Activated T-cell treated with anti-CD3 and anti-CD28 coated beads for 48 hours (primary cell): ENCODE measurements at regions not wholly inside any gene's neighbourhood (a gene's known extent, or its start where the extent isn't known, plus 50 kb on each side); places are given as distances from the start of the nearest gene placed in this dataset.

Source experiments
- DNase-seq: peaks from one replicate; pipeline ENCODE4 v3.0.0-alpha.2; 2020; ENCODE audit warnings: low read depth

DNA sequence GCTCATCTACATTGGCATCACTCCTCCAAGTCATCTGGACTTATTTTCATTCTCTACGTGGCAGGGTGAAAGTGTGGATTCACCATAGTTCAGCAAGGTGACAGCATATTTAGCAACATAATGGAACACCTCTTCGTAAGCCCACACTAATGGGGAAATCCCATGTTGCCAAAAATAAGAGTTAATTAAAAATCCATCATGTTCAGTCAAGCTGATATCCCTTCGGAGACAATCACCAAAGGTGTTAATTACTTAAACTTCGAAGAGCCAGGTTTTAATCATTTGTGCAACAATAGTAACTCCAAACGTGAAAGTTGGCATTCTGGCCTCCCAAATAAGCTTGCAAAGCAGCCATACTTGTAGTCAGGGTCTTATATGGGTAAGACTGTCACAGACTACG is 242.9 kb downstream of the NSG2 start:
- DNase-seq = no peak

DNA sequence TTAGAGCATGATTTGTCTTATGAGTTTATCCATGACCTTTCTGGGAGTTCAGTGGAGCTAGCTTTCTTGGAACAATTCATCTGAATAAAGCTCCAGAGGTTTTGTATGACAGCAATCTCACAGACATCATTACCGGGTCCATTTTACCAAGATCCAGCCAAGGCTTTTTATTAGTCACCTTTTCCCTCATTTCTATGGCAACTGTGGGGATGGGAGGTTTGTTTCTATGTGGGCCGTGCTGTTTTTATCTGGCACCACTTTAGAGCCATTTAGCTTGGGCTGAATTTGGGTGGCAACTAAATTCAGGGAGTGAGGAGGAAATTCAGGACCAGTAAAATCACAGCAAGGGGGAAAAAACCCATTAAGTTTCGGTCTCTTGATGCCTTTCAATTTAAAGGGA is 245.7 kb downstream of the NSG2 start:
- DNase-seq = no peak

DNA sequence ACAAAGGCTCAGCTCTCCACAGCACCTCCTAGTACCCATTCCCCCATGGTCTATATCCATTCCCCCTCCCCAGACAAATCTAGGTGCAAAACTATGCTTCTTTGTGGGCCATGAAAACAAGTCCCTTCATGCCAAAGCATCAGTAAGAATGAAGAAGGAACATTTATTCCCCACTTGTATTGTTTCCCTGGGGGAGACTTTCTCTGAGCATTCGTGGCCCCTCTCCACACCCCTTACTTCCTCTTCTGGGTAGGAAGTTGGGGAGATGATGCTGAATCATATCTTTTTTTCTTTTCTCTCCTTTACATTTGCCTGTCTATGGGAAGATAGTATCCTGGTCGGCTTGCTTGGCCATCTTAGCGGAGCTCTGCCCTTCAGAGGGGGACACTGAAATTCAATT is 246.8 kb downstream of the NSG2 start:
- no peak for DNase-seq

DNA sequence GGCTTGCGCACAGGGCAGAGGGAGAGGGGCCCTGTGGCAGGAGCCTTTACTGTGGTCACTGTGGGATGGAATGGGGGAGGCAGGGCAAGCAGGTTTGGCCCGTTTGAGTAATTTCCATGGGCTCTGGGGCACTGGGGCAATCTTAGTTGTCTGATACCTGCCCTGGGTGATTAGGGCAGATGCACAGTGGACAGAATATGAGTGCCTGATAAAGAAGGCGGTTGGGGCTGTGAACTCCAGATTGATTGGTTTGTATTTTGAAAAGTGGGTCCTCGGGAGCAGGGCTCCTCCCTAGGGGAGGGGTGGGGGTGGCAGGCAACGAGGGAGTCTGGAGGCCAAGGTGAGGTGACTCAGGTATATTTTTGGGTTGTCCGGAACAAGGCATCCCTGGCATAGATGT is 247.5 kb downstream of the NSG2 start:
- DNase-seq = no peak

DNA sequence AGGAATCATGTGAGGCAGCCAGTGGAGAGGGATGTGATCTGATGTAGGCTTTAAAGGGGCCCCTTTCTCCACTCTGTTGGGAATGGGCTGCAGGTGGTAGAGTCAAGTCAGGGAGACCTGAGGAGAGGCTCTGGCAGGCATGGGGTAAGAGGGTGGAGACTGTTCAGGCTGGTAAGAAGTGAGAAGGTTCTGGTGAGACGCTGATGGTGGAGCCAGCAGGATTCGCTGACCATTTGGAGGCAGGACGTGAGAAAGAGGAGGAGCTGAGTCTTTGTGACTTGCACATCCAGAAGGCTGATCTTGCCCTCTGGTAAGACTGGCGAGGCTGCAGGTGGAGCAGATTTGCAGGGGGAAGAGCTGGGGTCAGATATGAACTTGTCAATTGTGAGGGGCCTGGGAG is 248.0 kb downstream of the NSG2 start:
- no peak for DNase-seq

DNA sequence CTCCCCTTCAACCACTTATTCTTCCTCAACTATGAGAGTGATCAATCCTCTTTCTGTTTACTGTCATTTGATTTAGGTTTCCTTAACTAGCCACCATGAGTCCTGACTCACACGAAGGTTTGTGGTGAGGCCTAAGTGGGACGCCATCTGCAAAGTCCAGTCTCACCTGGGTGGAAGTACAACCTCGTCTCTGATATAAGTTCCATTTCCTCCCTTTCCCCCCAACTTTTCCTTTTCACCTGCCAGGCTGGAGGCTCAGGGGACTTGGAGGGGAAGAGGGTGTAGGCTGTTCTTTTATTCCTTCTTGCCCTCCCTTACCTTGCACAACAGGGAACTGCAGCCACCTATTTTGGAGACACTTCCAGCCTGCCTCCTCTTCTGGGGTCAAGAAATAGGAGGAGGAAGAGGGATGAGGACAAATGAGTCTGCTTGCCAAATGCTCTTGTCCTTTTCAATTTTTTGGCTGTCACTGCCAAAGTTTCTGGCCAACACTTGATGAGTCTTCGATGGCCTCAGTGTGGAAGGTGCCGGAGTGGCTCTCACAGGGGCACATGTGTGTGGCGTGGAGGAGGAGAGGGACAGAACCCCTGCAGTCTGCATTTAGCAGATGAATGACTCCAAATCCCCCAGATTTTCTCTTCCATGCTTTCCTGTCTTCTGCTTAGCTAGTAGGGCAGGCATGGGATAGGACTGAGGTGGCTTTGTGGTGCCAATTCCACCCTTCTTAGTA is 249.6 kb downstream of the NSG2 start:
- DNase-seq = no peak

DNA sequence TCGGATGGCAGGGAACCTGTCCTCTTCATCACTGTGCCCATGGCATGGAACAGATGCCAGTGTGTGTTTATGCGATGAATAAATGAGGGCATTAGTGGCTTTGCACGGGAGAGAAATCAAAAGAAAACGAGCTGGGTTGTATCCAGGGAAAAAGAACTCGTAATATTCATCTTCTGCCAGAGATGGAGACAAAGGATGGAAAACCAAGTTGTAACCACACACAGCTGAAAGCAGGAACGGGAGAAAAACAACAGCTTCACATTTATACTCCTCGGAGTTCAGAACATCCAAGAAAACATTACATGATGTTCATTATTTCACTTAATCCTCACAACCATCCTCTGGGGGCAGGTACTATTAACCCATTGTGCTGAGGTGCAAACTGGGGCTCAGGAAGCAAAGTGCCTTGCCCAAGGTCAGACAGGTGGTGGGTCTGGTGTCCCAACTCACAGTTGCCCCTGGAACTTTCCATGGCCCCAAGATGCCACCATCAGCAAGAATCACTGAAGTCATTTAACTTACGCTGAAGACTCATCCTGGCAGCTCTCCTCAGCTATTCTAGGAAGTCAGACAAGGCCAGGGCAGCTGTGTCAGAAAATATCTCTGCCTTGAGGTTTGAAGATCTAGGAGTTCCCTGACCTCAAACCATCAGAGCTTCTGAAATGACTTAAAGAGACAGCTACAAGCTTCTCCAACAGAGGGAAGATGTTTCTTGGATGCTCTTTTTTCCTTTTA is 250.4 kb downstream of the NSG2 start:
- no peak for DNase-seq

DNA sequence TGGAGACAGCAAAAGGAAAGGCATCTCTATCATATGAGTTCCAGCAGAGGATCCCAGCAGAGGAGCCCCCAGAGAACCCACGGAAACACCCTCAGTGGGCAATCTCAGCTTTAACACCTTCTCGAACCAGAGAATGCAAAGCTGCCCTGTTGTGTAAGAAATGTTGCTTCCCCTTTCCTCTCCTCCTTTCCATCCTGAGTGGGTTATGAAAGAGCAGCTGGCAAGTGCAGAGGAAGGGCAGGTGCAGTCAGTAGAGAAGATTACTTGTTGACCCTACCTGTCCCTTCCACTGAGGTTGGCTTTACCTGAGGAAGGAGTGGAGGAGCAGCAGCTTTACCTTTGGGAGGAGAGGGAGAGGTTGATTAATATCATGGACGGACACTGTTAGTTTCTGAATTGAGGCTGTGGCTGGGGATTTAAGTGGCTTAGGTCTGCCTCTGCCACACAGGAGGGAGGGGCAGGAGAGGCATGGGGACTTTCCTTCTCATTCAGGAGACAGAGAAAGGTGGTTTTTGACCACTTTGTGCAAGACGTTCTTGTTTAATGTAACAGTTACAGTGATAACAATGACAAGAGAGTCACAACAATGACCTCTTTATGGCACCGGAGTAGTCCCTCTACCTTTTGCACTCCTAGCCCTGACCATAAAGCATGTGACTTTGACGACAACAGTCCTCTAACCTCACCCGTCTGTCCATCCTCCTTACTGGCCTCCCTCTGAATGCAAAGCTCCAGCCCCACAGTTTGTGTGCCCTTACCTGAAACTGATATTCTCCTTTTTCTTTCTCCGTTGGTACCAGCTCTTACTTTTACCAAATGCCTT is 254.8 kb downstream of the NSG2 start:
- DNase-seq = no peak

DNA sequence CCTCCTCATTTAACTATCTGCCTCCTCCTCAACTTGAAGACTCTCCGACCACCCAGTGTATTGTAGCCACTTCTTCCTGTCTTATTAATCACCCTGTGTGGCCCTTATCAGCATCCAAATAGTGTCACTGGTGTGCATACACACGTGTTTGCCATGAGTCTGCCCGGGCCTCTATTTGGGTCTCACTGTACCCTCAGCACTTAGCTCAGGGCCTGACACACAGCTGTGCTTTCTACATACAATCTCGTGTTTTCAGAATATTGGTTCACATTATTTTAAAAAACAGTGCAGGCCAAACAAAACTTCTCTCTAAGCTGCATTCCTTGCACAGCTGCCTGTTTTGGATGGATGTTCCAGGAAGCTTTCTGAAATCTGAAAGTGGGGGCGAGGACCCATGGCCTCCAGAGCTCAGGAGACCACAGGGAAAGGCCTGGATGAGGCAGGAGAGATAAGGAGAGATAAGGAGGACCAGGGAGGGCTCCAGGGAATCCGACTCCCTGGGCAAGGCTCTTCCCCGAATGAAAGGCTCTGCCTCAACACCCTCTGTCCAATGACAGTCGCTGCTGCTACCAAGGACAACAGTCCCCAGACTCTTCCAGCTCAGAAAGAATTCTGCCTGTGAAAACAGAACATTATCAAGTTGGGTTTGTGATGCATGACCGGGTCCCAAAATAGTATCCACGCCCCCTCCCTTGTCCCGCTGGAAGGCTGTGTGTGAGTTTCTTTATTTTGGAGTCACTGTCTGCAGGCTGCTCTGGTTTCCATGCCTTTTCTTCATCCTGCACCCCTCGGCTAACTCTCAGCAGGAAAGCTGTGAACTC is 255.6 kb downstream of the NSG2 start:
- no peak for DNase-seq

DNA sequence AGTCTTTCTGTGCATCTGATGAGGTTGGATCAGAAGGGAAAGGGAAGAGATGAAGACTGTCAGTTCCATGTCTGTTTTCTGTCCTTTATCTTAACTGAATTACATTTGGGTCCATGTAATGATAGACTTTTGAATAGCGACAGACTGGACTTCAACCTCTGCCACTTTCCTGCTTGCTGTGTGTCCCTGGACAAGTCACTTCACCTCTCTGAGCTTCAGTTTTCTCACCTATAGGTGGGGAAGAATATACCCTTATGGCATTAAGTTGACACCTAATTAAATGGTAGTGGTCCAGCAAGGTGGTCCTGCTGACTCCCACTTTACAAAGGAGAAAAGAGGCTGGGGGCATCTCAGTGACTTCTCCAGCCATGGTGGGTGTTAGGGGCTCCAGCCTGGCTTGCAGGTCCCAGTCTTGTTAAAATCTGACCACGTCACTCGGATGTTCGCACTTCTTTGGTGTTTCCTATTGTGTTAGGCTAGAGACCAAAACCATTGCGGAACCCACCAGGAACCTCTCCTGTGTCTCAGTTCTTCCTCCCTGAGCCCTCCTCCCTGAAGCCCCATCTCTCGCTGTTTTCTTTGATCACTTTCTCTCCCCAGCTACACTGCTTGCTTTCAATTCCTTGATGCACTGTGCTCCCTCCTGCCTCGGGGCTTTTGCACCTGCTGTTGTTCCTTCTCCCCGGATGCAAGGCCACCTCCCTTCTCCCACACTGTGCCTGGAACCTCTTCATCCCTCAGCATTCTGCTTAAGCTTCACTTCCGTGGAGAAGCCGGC is 256.5 kb downstream of the NSG2 start:
- no peak for DNase-seq

DNA sequence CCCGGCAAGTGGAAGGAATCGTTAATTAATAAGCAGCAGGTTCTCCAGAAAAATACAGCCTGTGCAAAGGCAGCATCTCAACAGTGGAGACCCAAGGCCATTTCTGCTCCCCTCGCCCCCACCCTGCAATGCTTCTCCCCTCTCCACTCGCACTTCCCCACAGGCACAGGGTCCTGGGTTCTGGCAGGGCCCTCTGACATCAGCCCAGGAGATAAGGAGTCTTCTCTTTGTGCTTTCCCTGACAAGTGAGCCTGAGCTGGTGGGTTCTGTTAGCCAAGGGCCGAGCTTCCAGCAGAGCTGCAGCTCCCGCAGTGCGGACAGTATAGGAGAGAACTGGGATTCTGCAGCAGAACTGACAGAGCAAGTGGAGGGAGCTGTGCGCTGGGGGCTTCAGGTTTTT is 257.5 kb downstream of the NSG2 start:
- DNase-seq = no peak

DNA sequence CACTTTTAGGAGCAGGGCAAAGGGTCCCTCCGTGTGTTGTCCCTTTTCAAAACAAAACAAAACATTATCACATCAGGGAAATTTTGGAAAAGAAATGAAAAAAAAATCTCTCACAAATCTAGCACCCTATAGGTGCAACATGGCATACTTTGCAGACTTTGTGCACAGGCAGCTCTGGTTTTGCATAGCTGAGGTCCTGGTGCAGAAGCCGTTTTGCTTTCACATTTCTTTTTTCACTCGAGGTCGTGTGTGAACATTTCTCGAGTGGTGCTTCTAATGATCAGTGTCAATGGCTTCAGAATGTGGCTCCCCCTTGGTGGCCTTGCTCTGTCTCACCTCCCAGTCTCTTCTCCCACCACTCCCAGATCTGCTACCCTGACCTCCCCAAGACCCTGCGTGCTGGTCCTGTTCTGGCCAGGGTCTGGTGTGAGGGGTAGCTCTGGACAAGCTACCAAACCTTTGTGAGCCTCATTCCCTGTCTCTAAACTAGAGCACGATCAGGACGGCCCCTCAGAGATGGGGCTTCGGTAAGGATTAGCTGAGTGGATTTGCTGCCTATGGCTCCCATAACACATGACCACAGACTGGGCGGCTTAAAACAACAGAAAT is 258.0 kb downstream of the NSG2 start:
- no peak for DNase-seq

DNA sequence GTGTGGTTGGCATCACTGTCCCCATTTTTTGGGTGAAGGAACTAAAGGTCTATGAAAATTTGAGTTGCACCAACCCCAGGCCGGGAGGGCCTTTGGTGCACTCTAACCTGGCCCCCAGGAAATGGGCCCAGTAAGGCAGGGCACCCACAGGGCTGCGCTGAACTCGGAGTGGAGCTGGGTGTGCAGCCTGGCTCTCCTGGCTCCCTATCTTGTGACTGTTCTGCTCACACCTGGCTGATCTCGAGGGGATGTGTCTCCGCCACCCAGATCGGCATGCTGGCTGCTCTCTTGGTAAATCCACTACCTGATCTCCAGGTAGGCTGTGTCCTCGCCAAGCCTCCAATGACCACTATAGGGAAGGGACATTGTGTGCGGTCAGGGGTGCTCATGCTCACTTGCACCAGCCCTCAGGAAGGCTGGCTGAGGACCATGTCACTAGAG is 259.8 kb downstream of the NSG2 start:
- DNase-seq = no peak

DNA sequence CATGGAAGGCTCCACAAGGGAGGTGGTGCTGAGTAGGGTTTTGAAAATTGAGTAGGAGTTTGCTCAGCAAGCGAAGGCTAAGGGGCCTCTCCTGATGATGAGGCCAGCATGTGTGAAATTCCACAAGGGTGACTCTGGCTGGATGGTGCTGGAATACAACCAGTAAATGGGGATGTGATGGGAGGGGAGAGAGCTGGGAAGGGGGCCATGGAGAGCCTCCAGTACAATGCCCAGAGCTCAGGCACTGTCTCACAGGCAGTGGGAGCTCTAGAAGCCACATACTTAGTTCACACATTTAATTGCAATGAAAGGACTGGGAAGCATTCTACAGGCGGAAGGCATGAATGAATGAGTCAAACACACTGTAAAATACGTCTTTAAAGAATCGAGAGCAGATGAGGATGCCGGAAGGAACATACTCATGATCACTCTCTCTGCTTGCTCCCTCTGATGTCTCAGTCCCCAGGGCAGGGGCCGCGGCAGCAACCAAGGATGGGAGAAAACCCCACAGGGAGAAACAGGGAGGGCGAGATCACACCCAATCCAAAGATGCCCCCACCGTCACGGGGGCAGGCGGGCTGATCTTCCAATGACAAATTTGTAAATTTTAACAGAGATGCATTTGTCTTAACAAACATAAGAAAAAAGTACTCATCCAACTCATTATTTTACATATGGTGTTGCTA is 261.0 kb downstream of the NSG2 start:
- DNase-seq = no peak

DNA sequence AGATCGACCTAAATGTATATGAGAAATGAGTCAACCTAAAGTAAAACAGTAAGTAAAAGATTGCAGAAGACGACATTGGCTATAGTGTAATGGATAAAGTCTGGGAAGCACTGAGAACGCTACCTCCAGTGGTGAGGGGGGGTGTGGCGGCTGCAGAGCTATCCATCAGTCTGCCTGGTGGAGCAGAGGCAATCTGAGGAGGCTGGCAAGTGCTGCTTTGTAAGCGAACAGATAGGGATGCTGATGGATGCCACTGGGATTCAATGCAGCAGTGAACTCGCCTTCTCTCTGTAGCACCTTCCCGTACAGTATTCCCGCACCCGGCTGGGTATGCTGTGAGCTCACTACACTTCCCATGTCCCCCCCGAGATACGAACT is 261.5 kb downstream of the NSG2 start:
- DNase-seq = no peak

DNA sequence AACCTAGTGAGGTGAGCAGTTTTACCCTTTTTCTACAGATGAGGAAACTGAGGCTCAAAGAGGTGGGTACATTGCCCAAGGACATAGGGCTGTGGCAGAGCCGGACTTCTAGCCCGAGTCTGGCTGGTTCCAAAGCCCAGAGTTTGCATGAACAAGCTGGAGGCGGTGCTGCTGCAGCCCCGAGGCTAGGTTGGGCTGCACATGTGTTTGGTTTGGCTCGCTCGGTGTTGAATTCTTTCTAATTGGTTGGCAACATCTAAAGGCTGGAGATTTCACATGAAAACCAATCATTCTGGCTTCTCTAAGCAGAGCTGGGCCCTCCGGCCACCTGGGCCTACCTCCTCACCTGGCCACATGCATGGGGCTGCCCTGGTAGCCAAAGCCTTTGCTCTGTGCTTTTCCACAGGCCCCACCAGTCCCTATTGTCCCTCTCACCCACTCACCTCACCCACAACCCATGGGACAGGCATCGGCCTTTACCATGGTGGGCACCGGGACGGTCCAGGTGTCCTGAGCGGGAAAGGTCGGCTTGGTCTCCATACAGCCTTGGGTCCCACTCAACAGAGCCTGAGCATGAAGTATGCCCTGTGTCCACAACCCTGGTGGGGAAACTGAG is 262.3 kb downstream of the NSG2 start:
- no peak for DNase-seq

DNA sequence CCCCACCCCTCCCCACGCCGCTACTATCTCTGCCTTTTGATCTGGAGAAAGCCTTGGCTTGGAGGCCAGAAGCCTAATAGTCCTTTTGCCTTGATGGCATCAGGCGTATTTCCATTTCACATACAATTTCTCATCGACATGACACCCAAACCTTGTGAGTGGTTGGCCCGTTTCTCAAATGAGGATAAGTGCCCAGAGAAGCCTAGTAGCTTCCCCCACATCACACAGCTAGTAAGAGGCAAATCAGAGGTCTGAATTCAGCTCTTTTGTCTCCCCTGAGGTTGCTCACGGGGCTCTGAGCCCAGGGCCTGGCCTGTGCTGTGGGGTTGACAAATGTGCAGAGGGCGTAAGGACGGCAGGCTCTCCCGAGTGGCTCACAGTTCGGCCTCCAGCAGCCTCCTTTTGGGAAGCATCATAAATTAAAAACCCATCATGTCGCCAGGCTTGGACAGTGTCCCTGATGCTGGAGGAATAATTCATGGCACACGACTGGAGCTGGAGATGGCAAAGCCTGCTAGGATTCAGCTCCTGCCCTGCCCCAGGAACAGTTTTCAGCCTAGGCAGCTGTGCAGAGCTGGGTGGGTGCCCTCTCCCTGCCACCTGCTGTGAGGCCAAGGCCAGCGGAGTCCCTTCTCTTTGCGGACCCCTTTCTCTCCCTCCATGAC is 263.8 kb downstream of the NSG2 start:
- DNase-seq = no peak

DNA sequence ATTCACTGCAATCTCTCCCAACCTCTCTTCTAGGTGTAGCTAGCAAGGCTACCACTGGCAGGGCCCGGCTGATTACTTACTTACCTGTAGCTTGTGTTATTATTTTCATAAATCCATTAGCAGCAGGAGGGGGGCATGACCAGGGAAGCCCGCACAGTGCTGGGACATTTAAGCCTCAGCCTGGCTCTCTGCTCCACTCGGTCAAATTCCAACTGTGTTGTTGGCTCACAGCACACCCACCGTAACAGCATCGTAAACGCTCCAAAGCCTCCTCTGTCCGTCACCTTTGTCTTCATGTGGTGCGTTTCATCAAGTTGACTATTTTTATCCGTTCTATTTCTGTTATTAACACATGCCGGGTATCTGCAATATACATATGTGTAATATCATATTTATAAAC is 264.7 kb downstream of the NSG2 start:
- no peak for DNase-seq

DNA sequence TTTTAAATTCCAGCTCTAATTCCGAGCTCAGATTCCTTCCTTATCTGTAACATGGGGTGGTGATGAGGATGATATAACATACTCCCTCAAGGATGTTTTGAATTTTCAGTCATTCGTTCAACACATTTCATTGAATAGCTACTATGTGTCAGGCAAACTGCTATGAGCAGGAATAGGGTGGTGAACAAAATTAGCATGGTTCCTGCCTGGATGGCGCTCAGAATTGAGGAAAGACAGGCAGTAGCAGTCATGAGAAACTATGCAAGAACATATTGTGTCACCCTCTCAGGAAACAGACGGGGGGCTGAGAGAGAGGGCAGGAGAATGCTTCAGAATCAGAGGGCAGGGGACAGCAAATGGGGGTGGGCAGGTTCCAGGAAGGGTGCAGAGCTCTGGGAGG is 265.2 kb downstream of the NSG2 start:
- no peak for DNase-seq
